Activated naive CD4-positive, alpha-beta T cell treated with anti-CD3 and anti-CD28 coated beads, Interleukin-2, amount 10 ng/mL, durations not matched to agents 7 days and 5 days (primary cell): ENCODE measurements at regions not wholly inside any gene's neighbourhood (a gene's known extent, or its start where the extent isn't known, plus 50 kb on each side); places are given as distances from the start of the nearest gene placed in this dataset.
"Not testable (repeated sequence)": the region's sequence is repeated elsewhere in the genome, so short reads cannot be mapped to it uniquely, and the experiment has no call there.

ENCODE experiments used
- CTCF ChIA-PET: fragments of 350-600 bp; sonication (Branson Sonifier 250); formaldehyde crosslinking; loops from one replicate; lab custom pipeline; 2021; ENCODE audit warnings: antibody characterized with exemption; lab: Charles Lee
- DNase-seq: peaks from one replicate; pipeline ENCODE4 v3.0.0-alpha.2; 2020
- H3K27ac Mint-ChIP-seq: one replicate; pipeline ENCODE4 v1.8.0; 2021; ENCODE audit warnings: mild to moderate bottlenecking, moderate library complexity, mixed read lengths
- H3K27me3 Mint-ChIP-seq: one replicate; pipeline ENCODE4 v1.8.0; 2021; ENCODE audit warnings: mild to moderate bottlenecking, mixed read lengths
- H3K36me3 Mint-ChIP-seq: one replicate; pipeline ENCODE4 v1.8.0; 2021; ENCODE audit warnings: mixed read lengths
- H3K4me1 Mint-ChIP-seq: one replicate; pipeline ENCODE4 v1.8.0; 2021; ENCODE audit warnings: mixed read lengths
- H3K4me3 Mint-ChIP-seq: one replicate; pipeline ENCODE4 v1.8.0; 2021; ENCODE audit warnings: mild to moderate bottlenecking, moderate library complexity, mixed read lengths
- H3K9me3 Mint-ChIP-seq: one replicate; pipeline ENCODE4 v1.8.0; 2021; ENCODE audit warnings: mixed read lengths

- no peak for DNase-seq
- Mint-ChIP-seq H3K27ac (no peak overlapping the region), H3K4me3 (no peak overlapping the region), H3K9me3 (peaks cover 33% of the 10 kb centered on the region), H3K27me3 (no peaks in the 10 kb centered on the region), H3K4me1 (no peaks in the 10 kb centered on the region), H3K36me3 (no peaks in the 10 kb centered on the region)
- CTCF ChIA-PET, result no interaction called here
Observed at GRCh38 chr15:19956124-19956796, 585.3 kb downstream of the GOLGA6L6 start.

GRCh38 chr15:19944261-19944888, 597.2 kb downstream of the GOLGA6L6 start:
- no peaks in the 10 kb centered on the region for H3K36me3 Mint-ChIP-seq
- no peaks in the 10 kb centered on the region for H3K4me1 Mint-ChIP-seq
- DNase-seq, result no peak
- peaks cover 7% of the 10 kb centered on the region for H3K9me3 Mint-ChIP-seq
- no peaks in the 10 kb centered on the region for H3K27me3 Mint-ChIP-seq
- no peak overlapping the region for H3K4me3 Mint-ChIP-seq
- CTCF ChIA-PET, result no interaction called here
- no peak overlapping the region for H3K27ac Mint-ChIP-seq

- Mint-ChIP-seq H3K4me1 (no peaks in the 10 kb centered on the region), H3K36me3 (no peaks in the 10 kb centered on the region), H3K27ac (no peak overlapping the region), H3K9me3 (peaks cover 6% of the 10 kb centered on the region), H3K4me3 (no peak overlapping the region), H3K27me3 (no peaks in the 10 kb centered on the region)
- CTCF ChIA-PET, result no interaction called here
- DNase-seq, result no peak
Observed at GRCh38 chr15:19943515-19943914, 598.1 kb downstream of the GOLGA6L6 start.

- DNase-seq, H3K4me3 Mint-ChIP-seq, H3K27ac Mint-ChIP-seq, H3K36me3 Mint-ChIP-seq, CTCF ChIA-PET, H3K4me1 Mint-ChIP-seq, H3K27me3 Mint-ChIP-seq: not testable (repeated sequence)
- peaks cover 29% of the 10 kb centered on the region for H3K9me3 Mint-ChIP-seq
Observed at GRCh38 chr15:19903281-19903680, 638.3 kb downstream of the GOLGA6L6 start.

GRCh38 chr15:19902388-19902787, 639.2 kb downstream of the GOLGA6L6 start:
- DNase-seq, H3K36me3 Mint-ChIP-seq, CTCF ChIA-PET, H3K27ac Mint-ChIP-seq, H3K27me3 Mint-ChIP-seq, H3K4me3 Mint-ChIP-seq, H3K4me1 Mint-ChIP-seq: not testable (repeated sequence)
- peaks cover 31% of the 10 kb centered on the region for H3K9me3 Mint-ChIP-seq

- DNase-seq, CTCF ChIA-PET: not testable (repeated sequence)
Observed at GRCh38 chr15:19901414-19901813, 640.2 kb downstream of the GOLGA6L6 start.

GRCh38 chr15:19899021-19899824, 642.4 kb downstream of the GOLGA6L6 start:
- Mint-ChIP-seq H3K4me1 (no peaks in the 10 kb centered on the region), H3K27me3 (no peaks in the 10 kb centered on the region), H3K36me3 (peaks cover 10% of the 10 kb centered on the region), H3K4me3 (no peak overlapping the region), H3K9me3 (peaks cover 33% of the 10 kb centered on the region), H3K27ac (no peak overlapping the region)
- no peak for DNase-seq
- CTCF ChIA-PET, result no interaction called here

More at GRCh38 chr15:19901414-19901813, 640.2 kb downstream of the GOLGA6L6 start:
- not testable (repeated sequence) for H3K36me3 Mint-ChIP-seq, H3K4me3 Mint-ChIP-seq, H3K27ac Mint-ChIP-seq, H3K27me3 Mint-ChIP-seq, H3K4me1 Mint-ChIP-seq
- H3K9me3 Mint-ChIP-seq, result peaks cover 31% of the 10 kb centered on the region

- H3K4me3 Mint-ChIP-seq, H3K36me3 Mint-ChIP-seq, DNase-seq, CTCF ChIA-PET, H3K27me3 Mint-ChIP-seq, H3K27ac Mint-ChIP-seq, H3K4me1 Mint-ChIP-seq: not testable (repeated sequence)
- peaks cover 27% of the 10 kb centered on the region for H3K9me3 Mint-ChIP-seq
Observed at GRCh38 chr15:19888811-19889210, 652.8 kb downstream of the GOLGA6L6 start.

- H3K27me3 Mint-ChIP-seq, H3K9me3 Mint-ChIP-seq, H3K27ac Mint-ChIP-seq, H3K36me3 Mint-ChIP-seq, DNase-seq, CTCF ChIA-PET, H3K4me1 Mint-ChIP-seq, H3K4me3 Mint-ChIP-seq: not testable (repeated sequence)
Observed at GRCh38 chr15:19844061-19844460, 697.5 kb downstream of the GOLGA6L6 start.
